HepG2 (cell line): ENCODE measurements at regions not wholly inside any gene's neighbourhood (a gene's known extent, or its start where the extent isn't known, plus 50 kb on each side); places are given as distances from the start of the nearest gene placed in this dataset.

Source experiments
- CCDC6 ChIP-seq: sonication (generic); formaldehyde crosslinking; IDR thresholded peaks from 2 replicates; pipeline ENCODE4 v1.8.1; 2022; ENCODE audit warnings: mild to moderate bottlenecking, missing genetic modification reagents, moderate library complexity
- ESRRA ChIP-seq: sonication (generic); formaldehyde crosslinking; IDR thresholded peaks from 2 replicates; pipeline ENCODE4 v1.5.1; 2020; ENCODE audit warnings: mild to moderate bottlenecking, low read depth, missing genetic modification reagents
- GLI4 ChIP-seq: sonication (generic); formaldehyde crosslinking; IDR thresholded peaks from 2 replicates; pipeline ENCODE4 v1.5.1; 2020; ENCODE audit warnings: missing genetic modification reagents, mild to moderate bottlenecking, moderate library complexity, borderline replicate concordance
- HNF4G ChIP-seq, 2 experiments: sonication (generic) in 1 of 2; formaldehyde crosslinking in 1 of 2; IDR thresholded peaks; 2 replicates each; pipeline versions ENCODE4 v1.4.0 to v1.6.1; 2011 to 2020; ENCODE audit warnings: borderline replicate concordance in 2 of 2, low read depth in 2 of 2, mild to moderate bottlenecking in 2 of 2, low read length in 1 of 2, missing genetic modification reagents in 1 of 2, moderate library complexity in 1 of 2
- KDM1A ChIP-seq: IDR thresholded peaks from 2 replicates; pipeline ENCODE4 v1.6.1; 2016; ENCODE audit warnings: missing compliant biosample characterization
- NFYC ChIP-seq: IDR thresholded peaks from 2 replicates; pipeline ENCODE4 v1.6.1; 2016; ENCODE audit warnings: missing genetic modification reagents, missing compliant biosample characterization
- PHB2 ChIP-seq: fragments of 450-650 bp; IDR thresholded peaks from 2 replicates; pipeline ENCODE4 v1.6.1; 2018; ENCODE audit not compliant: partially characterized antibody
- RFX5 ChIP-seq: IDR thresholded peaks from 2 replicates; pipeline ENCODE4 v1.6.1; 2011; ENCODE audit warnings: low read depth, low read length, improper control_type of control experiment
- SP4 ChIP-seq: sonication (generic); formaldehyde crosslinking; IDR thresholded peaks from 2 replicates; pipeline ENCODE4 v1.8.1; 2023; ENCODE audit warnings: mild to moderate bottlenecking, missing genetic modification reagents
- TSC22D2 ChIP-seq: sonication (generic); formaldehyde crosslinking; IDR thresholded peaks from 2 replicates; pipeline ENCODE4 v1.5.1; 2020; ENCODE audit warnings: missing genetic modification reagents, mild to moderate bottlenecking, borderline replicate concordance
- ZFP90 ChIP-seq: sonication (generic); formaldehyde crosslinking; IDR thresholded peaks from 2 replicates; pipeline ENCODE4 v1.8.0; 2022; ENCODE audit warnings: missing genetic modification reagents, mild to moderate bottlenecking, inconsistent platforms, borderline replicate concordance
- ZNF335 ChIP-seq: sonication (generic); formaldehyde crosslinking; IDR thresholded peaks from 2 replicates; pipeline ENCODE4 v1.4.0; 2020; ENCODE audit warnings: missing genetic modification reagents
- ZNF431 ChIP-seq: sonication (generic); formaldehyde crosslinking; IDR thresholded peaks from 2 replicates; pipeline ENCODE4 v1.9.0; 2022; ENCODE audit warnings: missing genetic modification reagents, low read depth, mild to moderate bottlenecking, borderline replicate concordance
- ZSCAN20 ChIP-seq: sonication (generic); formaldehyde crosslinking; IDR thresholded peaks from 2 replicates; pipeline ENCODE4 v1.4.0; 2020; ENCODE audit warnings: missing genetic modification reagents, mild to moderate bottlenecking, borderline replicate concordance
- TF ChIP-seq, protein P1 (sequence below): sonication (generic); formaldehyde crosslinking; IDR thresholded peaks from 2 replicates; pipeline ENCODE4 v1.8.1; 2023; ENCODE audit warnings: mild to moderate bottlenecking, missing genetic modification reagents
- TF ChIP-seq, protein P2 (sequence below): sonication (generic); formaldehyde crosslinking; IDR thresholded peaks from 2 replicates; pipeline ENCODE4 v1.4.0; 2020; ENCODE audit warnings: missing genetic modification reagents, borderline replicate concordance
- TF ChIP-seq, protein P3 (sequence below): sonication (generic); formaldehyde crosslinking; IDR thresholded peaks from 2 replicates; pipeline ENCODE4 v1.5.1; 2020; ENCODE audit warnings: missing genetic modification reagents, mild to moderate bottlenecking, borderline replicate concordance
- TF ChIP-seq, protein P4 (sequence below): sonication (generic); formaldehyde crosslinking; conservative IDR thresholded peaks from 2 replicates; pipeline ENCODE4 v1.4.0; 2020; ENCODE audit warnings: missing genetic modification reagents
- TF ChIP-seq, protein P5 (sequence below): sonication (generic); formaldehyde crosslinking; IDR thresholded peaks from 2 replicates; pipeline ENCODE4 v1.4.0; 2020; ENCODE audit warnings: missing genetic modification reagents

DNA sequence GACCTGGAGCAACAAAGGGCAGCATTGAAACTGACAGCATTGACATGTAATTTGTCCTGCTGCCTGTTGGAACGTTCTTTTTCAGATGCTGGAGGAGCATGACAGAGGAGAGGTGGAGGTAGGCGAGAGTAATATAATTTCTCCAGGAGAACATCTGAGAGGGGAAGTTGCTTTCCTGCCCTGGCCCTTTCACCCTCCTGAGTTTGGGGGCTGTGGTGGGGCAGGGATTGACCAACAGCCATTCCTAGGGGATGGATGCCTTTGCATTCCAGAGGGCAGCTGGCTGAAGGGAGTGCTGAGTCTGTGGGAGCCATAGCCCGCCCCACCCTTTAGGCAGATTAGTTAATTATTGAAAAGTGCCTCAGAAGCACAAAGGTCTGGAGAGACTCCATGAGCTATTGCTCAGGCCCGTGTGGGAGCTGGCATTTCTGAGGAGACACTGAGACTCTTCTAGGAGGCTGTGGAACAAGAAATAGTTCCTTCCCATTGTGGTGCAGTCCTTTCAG, 73.5 kb downstream of the ARF6 start (continued):
- TF ChIP-seq, protein P1, sequence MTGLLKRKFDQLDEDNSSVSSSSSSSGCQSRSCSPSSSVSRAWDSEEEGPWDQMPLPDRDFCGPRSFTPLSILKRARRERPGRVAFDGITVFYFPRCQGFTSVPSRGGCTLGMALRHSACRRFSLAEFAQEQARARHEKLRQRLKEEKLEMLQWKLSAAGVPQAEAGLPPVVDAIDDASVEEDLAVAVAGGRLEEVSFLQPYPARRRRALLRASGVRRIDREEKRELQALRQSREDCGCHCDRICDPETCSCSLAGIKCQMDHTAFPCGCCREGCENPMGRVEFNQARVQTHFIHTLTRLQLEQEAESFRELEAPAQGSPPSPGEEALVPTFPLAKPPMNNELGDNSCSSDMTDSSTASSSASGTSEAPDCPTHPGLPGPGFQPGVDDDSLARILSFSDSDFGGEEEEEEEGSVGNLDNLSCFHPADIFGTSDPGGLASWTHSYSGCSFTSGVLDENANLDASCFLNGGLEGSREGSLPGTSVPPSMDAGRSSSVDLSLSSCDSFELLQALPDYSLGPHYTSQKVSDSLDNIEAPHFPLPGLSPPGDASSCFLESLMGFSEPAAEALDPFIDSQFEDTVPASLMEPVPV (CRISPR knock-in tag): no peak
- TF ChIP-seq, protein P2, sequence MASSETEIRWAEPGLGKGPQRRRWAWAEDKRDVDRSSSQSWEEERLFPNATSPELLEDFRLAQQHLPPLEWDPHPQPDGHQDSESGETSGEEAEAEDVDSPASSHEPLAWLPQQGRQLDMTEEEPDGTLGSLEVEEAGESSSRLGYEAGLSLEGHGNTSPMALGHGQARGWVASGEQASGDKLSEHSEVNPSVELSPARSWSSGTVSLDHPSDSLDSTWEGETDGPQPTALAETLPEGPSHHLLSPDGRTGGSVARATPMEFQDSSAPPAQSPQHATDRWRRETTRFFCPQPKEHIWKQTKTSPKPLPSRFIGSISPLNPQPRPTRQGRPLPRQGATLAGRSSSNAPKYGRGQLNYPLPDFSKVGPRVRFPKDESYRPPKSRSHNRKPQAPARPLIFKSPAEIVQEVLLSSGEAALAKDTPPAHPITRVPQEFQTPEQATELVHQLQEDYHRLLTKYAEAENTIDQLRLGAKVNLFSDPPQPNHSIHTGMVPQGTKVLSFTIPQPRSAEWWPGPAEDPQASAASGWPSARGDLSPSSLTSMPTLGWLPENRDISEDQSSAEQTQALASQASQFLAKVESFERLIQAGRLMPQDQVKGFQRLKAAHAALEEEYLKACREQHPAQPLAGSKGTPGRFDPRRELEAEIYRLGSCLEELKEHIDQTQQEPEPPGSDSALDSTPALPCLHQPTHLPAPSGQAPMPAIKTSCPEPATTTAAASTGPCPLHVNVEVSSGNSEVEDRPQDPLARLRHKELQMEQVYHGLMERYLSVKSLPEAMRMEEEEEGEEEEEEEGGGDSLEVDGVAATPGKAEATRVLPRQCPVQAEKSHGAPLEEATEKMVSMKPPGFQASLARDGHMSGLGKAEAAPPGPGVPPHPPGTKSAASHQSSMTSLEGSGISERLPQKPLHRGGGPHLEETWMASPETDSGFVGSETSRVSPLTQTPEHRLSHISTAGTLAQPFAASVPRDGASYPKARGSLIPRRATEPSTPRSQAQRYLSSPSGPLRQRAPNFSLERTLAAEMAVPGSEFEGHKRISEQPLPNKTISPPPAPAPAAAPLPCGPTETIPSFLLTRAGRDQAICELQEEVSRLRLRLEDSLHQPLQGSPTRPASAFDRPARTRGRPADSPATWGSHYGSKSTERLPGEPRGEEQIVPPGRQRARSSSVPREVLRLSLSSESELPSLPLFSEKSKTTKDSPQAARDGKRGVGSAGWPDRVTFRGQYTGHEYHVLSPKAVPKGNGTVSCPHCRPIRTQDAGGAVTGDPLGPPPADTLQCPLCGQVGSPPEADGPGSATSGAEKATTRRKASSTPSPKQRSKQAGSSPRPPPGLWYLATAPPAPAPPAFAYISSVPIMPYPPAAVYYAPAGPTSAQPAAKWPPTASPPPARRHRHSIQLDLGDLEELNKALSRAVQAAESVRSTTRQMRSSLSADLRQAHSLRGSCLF (CRISPR knock-in tag): no peak
- TF ChIP-seq HNF4G (IDR thresholded peaks at IDR 0.05; ENCODE audit: borderline replicate concordance, low read depth, low read length) (no peak), HNF4G (CRISPR knock-in tag; IDR thresholded peaks at IDR 0.05; ENCODE audit: borderline replicate concordance, low read depth) (no peak), CCDC6 (CRISPR knock-in tag) (no peak), GLI4 (no peak), RFX5 (no peak), NFYC (CRISPR knock-in tag) (no peak), KDM1A (CRISPR knock-in tag) (no peak), ESRRA (CRISPR knock-in tag) (no peak), TSC22D2 (CRISPR knock-in tag) (0 out of 2 replicates have a peak, but pooled peaks have one; percentile 15), ZSCAN20 (CRISPR knock-in tag) (no peak), ZNF431 (CRISPR knock-in tag) (no peak), ZNF335 (CRISPR knock-in tag) (no peak), SP4 (0 out of 2 replicates have a peak, but pooled peaks have one; percentile 22), PHB2 (no peak), ZFP90 (CRISPR knock-in tag) (no peak)
- TF ChIP-seq, protein P3, sequence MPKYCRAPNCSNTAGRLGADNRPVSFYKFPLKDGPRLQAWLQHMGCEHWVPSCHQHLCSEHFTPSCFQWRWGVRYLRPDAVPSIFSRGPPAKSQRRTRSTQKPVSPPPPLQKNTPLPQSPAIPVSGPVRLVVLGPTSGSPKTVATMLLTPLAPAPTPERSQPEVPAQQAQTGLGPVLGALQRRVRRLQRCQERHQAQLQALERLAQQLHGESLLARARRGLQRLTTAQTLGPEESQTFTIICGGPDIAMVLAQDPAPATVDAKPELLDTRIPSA (CRISPR knock-in tag): no peak
- TF ChIP-seq, protein P4, sequence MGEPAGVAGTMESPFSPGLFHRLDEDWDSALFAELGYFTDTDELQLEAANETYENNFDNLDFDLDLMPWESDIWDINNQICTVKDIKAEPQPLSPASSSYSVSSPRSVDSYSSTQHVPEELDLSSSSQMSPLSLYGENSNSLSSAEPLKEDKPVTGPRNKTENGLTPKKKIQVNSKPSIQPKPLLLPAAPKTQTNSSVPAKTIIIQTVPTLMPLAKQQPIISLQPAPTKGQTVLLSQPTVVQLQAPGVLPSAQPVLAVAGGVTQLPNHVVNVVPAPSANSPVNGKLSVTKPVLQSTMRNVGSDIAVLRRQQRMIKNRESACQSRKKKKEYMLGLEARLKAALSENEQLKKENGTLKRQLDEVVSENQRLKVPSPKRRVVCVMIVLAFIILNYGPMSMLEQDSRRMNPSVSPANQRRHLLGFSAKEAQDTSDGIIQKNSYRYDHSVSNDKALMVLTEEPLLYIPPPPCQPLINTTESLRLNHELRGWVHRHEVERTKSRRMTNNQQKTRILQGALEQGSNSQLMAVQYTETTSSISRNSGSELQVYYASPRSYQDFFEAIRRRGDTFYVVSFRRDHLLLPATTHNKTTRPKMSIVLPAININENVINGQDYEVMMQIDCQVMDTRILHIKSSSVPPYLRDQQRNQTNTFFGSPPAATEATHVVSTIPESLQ (CRISPR knock-in tag): 0 out of 2 replicates have a peak, but pooled peaks have one; percentile 25
- TF ChIP-seq, protein P5, sequence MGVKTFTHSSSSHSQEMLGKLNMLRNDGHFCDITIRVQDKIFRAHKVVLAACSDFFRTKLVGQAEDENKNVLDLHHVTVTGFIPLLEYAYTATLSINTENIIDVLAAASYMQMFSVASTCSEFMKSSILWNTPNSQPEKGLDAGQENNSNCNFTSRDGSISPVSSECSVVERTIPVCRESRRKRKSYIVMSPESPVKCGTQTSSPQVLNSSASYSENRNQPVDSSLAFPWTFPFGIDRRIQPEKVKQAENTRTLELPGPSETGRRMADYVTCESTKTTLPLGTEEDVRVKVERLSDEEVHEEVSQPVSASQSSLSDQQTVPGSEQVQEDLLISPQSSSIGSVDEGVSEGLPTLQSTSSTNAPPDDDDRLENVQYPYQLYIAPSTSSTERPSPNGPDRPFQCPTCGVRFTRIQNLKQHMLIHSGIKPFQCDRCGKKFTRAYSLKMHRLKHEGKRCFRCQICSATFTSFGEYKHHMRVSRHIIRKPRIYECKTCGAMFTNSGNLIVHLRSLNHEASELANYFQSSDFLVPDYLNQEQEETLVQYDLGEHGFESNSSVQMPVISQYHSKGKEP (CRISPR knock-in tag): no peak
